Lung (tissue), 11 donors: ENCODE measurements at regions not wholly inside any gene's neighbourhood (a gene's known extent, or its start where the extent isn't known, plus 50 kb on each side); places are given as distances from the start of the nearest gene placed in this dataset.

Experiments used
- ATAC-seq: fragments of 200-7000 bp; cut with Tn5 transposase; one replicate; pipeline ENCODE4 v1.9.1; 2020; ENCODE audit warnings: moderate number of reproducible peaks; ENCODE audit not compliant: insufficient read depth, low FRiP score
- DNase-seq, 3 donors: peaks; one replicate each; pipeline ENCODE4 v3.0.0-alpha.2; 2013 to 2017
- H3K27ac ChIP-seq, 2 donors: one replicate each; pipeline ENCODE4 v1.5.1; 2013; ENCODE audit warnings: mild to moderate bottlenecking in 2 of 2, moderate library complexity in 2 of 2, control low read depth in 1 of 2, inconsistent platforms in 1 of 2, low read depth in 1 of 2, low read length in 1 of 2
- H3K27me3 ChIP-seq, 3 donors: one replicate each; pipeline ENCODE4 v1.5.1; 2013; ENCODE audit warnings: low read length in 2 of 3; ENCODE audit not compliant: control insufficient read depth in 3 of 3, insufficient read depth in 3 of 3
- H3K36me3 ChIP-seq, 4 donors: one replicate each; pipeline ENCODE4 v1.5.1; 2013; ENCODE audit warnings: low read length in 4 of 4, mild to moderate bottlenecking in 1 of 4, moderate library complexity in 1 of 4; ENCODE audit not compliant: control insufficient read depth in 4 of 4, insufficient read depth in 4 of 4
- H3K4me1 ChIP-seq, 5 donors: one replicate each; pipeline ENCODE4 v1.5.1; 2013; ENCODE audit warnings: low read length in 5 of 5, mild to moderate bottlenecking in 2 of 5, moderate library complexity in 1 of 5; ENCODE audit not compliant: control insufficient read depth in 5 of 5, insufficient read depth in 5 of 5
- H3K4me3 ChIP-seq: one replicate; pipeline ENCODE4 v1.5.1; 2013; ENCODE audit warnings: mild to moderate bottlenecking, control low read depth, moderate library complexity
- H3K9ac ChIP-seq, 2 donors: one replicate each; pipeline ENCODE4 v1.5.1; 2013; ENCODE audit warnings: low read length in 2 of 2, control low read depth in 1 of 2; ENCODE audit not compliant: insufficient read depth in 1 of 2
- H3K9me3 ChIP-seq, 4 donors: one replicate each; pipeline ENCODE4 v1.5.1; 2013; ENCODE audit warnings: low read length in 3 of 4, mild to moderate bottlenecking in 1 of 4, moderate library complexity in 1 of 4; ENCODE audit not compliant: control insufficient read depth in 4 of 4, insufficient read depth in 3 of 4
- WGBS, 2 donors: extraction: QIAGEN DNeasy Blood & Tissue Kit; methylation state at CpG; one replicate each; pipeline ENCODE4 v1.1.7; 2013; 5-methylcytosine and 5-hydroxymethylcytosine counted together
- TF ChIP-seq, protein P1 (sequence below): IDR thresholded peaks from 2 replicates; pipeline ENCODE4 v1.5.1; 2012; ENCODE audit warnings: mild to moderate bottlenecking; ENCODE audit errors: control extremely low read depth, extremely low read depth
- donor health status: control.
- donor health status: control.
- donor health status: Bipolar disorder and iron deficiency.
- donor health status: healthy.
- donor health status: DM: yes; HTN: yes; CAD: no.

DNA sequence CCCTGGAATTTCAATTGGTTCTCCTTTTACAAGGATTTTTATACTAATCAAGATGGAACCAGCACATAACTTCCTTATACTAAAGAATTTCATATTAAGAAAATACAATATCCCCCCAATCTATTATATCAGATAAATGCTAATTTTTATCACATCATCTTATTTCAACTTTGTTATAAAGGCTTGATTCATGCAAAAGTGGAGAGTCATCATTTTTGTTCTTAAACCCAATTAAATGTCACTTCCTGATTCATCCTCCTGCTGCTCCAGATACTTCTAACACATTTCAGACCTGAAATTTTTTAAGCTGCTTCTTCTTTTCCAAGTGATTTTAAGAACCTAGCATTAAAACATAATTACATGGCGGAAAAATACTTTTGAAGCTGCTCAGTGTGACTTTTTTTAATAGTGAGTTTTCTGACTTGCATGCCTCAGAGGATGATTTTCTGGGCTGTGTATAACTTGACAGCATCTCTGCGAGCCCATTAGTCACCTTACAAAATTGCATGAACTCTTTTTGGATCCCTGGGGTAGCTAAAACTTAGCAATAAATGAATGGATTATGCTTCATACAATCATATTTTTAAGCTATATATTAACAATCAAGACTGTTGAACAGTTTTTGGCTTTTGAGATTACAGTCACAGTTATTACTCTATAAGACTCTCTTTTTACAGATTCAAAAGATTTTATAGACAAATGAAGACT lies 134.1 kb downstream of the ELOVL4 start:
- TF ChIP-seq, protein P1, sequence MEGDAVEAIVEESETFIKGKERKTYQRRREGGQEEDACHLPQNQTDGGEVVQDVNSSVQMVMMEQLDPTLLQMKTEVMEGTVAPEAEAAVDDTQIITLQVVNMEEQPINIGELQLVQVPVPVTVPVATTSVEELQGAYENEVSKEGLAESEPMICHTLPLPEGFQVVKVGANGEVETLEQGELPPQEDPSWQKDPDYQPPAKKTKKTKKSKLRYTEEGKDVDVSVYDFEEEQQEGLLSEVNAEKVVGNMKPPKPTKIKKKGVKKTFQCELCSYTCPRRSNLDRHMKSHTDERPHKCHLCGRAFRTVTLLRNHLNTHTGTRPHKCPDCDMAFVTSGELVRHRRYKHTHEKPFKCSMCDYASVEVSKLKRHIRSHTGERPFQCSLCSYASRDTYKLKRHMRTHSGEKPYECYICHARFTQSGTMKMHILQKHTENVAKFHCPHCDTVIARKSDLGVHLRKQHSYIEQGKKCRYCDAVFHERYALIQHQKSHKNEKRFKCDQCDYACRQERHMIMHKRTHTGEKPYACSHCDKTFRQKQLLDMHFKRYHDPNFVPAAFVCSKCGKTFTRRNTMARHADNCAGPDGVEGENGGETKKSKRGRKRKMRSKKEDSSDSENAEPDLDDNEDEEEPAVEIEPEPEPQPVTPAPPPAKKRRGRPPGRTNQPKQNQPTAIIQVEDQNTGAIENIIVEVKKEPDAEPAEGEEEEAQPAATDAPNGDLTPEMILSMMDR: no peak
- H3K9me3 ChIP-seq: no peaks in the 10 kb centered on the region
- H3K27me3 ChIP-seq: no peaks in the 10 kb centered on the region
- H3K9ac ChIP-seq: no peak overlapping the region
- no peak overlapping the region for H3K27ac ChIP-seq
- ATAC-seq (no peak), DNase-seq (no peak)
- H3K4me3 ChIP-seq: no peak overlapping the region
- WGBS, 2 donors: 93 to 95% methylated on average over 2 of the region's 2 CpGs
- no peaks in the 10 kb centered on the region for H3K36me3 ChIP-seq
- H3K4me1 ChIP-seq: peaks cover 0 to 16% (median 0%) of the 10 kb centered on the region in 5 donors

DNA sequence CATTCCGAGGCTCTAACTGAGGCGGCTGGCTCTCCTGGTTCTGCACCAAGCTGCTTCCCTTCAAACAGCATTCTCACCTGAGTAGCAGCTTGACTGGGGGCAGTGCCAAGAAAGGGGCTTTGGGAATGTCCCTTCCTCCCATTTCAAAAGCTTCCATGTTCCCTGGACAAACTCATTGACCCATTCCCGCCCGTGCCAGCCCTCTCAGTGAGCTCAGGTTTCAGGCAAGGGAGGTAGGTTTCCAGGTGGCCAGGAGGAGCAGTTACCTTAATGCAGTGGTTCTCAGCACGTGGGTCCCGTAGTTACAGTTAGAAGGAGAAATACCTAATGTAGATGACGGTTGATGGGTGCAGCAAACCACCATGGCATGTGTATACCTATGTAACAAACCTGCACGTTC lies 135.2 kb downstream of the ELOVL4 start:
- ATAC-seq (no peak), DNase-seq (no peak)
- Histone ChIP-seq H3K27me3 (no peaks in the 10 kb centered on the region), H3K4me3 (no peak overlapping the region), H3K9me3 (no peaks in the 10 kb centered on the region), H3K4me1 (peaks cover 0 to 16% (median 0%) of the 10 kb centered on the region in 5 donors), H3K27ac (no peak overlapping the region), H3K36me3 (no peaks in the 10 kb centered on the region), H3K9ac (no peak overlapping the region)
- WGBS, 2 donors: 81 to 83% methylated on average over 8 of the region's 8 CpGs
- TF ChIP-seq, protein P1: no peak

DNA sequence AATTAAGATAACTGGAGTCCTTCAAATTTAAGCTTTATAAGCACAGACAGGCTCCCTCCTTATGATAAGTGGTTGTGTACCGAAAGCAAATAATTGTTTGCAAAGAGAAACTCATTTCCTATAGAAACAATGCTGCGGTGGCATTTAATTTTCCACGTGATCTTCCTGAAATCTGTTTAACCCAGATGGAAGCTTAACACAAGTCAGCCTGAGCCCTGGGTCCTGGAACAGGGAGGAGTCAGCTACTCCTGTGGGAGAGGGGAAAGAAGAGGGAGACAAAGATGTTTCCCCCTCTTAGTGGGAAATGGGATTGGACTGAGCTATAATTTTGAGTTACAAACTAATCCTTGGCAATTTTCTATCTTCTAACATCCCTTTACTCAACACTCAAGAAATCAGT lies 136.5 kb downstream of the ELOVL4 start:
- Histone ChIP-seq H3K27me3 (no peaks in the 10 kb centered on the region), H3K4me3 (no peak overlapping the region), H3K4me1 (peaks cover 0 to 16% (median 0%) of the 10 kb centered on the region in 5 donors), H3K36me3 (no peaks in the 10 kb centered on the region), H3K9ac (no peak overlapping the region), H3K9me3 (no peaks in the 10 kb centered on the region), H3K27ac (no peak overlapping the region)
- TF ChIP-seq, protein P1: no peak
- WGBS, 2 donors: 52 to 69% methylated on average over 3 of the region's 3 CpGs
- DNase-seq (peak in 1 of 3 donors; percentile 11), ATAC-seq (no peak)
